ENCODE measurements at regions not wholly inside any gene's neighbourhood (a gene's known extent, or its start where the extent isn't known, plus 50 kb on each side); places are given as distances from the start of the nearest gene placed in this dataset.

- H3K4me1 Mint-ChIP-seq: peaks cover 4% of the 10 kb centered on the region; the same call in 1 of the 2 replicates
- H3K9me3 Mint-ChIP-seq: no peaks in the 10 kb centered on the region
- CTCF ChIA-PET: no interaction called here
- H3K27ac Mint-ChIP-seq: no peak overlapping the region
- DNase-seq (ENCODE audit: low spot score): no peak
- H3K36me3 Mint-ChIP-seq: no peaks in the 10 kb centered on the region
- no peak overlapping the region for H3K4me3 Mint-ChIP-seq
- TF ChIP-seq NFE2L1 (CRISPR knock-in tag; IDR thresholded peaks at IDR 0.05) (no peak), GRHL2 (CRISPR knock-in tag; IDR thresholded peaks at IDR 0.05; ENCODE audit: insufficient replicate concordance, severe bottlenecking) (no peak), MAX (CRISPR knock-in tag; IDR thresholded peaks at IDR 0.05) (no peak), ZNF219 (CRISPR knock-in tag; IDR thresholded peaks at IDR 0.05; ENCODE audit: borderline replicate concordance) (no peak), TEAD1 (CRISPR knock-in tag; IDR thresholded peaks at IDR 0.05) (no peak)
- POLR2A ChIA-PET: no interaction called here
- ATAC-seq: no peak
- H3K27me3 Mint-ChIP-seq (ENCODE audit: low read depth): no peaks in the 10 kb centered on the region
These were observed 855.2 kb upstream of the ADGRL3 start for GRCh38 chr4:60344908-60345307.

DNA sequence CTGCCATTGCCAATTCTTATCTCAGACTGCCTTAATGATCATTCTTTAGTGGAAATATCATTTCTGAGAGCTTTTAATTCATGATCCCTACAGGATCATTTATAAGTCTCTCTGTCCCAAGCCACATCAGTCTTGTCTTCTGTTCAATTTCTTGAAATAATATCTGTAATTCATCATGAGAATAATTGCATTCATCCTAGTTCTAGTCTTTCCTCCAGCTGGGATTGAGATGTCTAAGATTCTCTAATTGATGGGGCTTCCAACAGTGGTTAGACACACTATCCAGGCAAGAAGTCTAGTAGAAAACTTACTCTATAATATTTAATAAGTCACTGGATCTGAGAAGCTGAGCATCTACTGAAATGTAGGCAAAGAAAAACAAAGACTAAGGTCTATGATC lies 854.7 kb upstream of the ADGRL3 start:
- DNase-seq (ENCODE audit: low spot score) (no peak), ATAC-seq (no peak)
- POLR2A ChIA-PET: no interaction called here
- Mint-ChIP-seq H3K36me3 (no peaks in the 10 kb centered on the region), H3K4me3 (no peak overlapping the region), H3K27ac (no peak overlapping the region), H3K9me3 (no peaks in the 10 kb centered on the region), H3K4me1 (peaks cover 4% of the 10 kb centered on the region; the same call in 1 of the 2 replicates), H3K27me3 (ENCODE audit: low read depth) (no peaks in the 10 kb centered on the region)
- CTCF ChIA-PET: no interaction called here
- TF ChIP-seq JUN (CRISPR knock-in tag; IDR thresholded peaks at IDR 0.05) (no peak), FOXK1 (CRISPR knock-in tag; IDR thresholded peaks at IDR 0.05) (no peak), RELA (CRISPR knock-in tag; IDR thresholded peaks at IDR 0.05; ENCODE audit: borderline replicate concordance) (no peak), MYBL2 (CRISPR knock-in tag; IDR thresholded peaks at IDR 0.05) (no peak), ZNF396 (CRISPR knock-in tag; IDR thresholded peaks at IDR 0.05; ENCODE audit: borderline replicate concordance) (no peak), ESRRA (CRISPR knock-in tag; IDR thresholded peaks at IDR 0.05; ENCODE audit: borderline replicate concordance) (no peak), SMAD3 (CRISPR knock-in tag; IDR thresholded peaks at IDR 0.05; ENCODE audit: borderline replicate concordance) (no peak), TEAD4 (CRISPR knock-in tag; IDR thresholded peaks at IDR 0.05) (no peak), ZNF263 (CRISPR knock-in tag; IDR thresholded peaks at IDR 0.05; ENCODE audit: low read depth) (no peak), OVOL2 (CRISPR knock-in tag; IDR thresholded peaks at IDR 0.05; ENCODE audit: borderline replicate concordance) (no peak), ZNF219 (CRISPR knock-in tag; IDR thresholded peaks at IDR 0.05; ENCODE audit: borderline replicate concordance) (no peak)

GRCh38 chr4:60359746-60360367 lies 840.3 kb upstream of the ADGRL3 start:
- no peaks in the 10 kb centered on the region; the same call in 1 of the 2 replicates for H3K36me3 Mint-ChIP-seq
- no peak for ATAC-seq
- TF ChIP-seq AR (CRISPR knock-in tag; IDR thresholded peaks at IDR 0.05): no peak
- H3K27me3 Mint-ChIP-seq (ENCODE audit: low read depth): no peaks in the 10 kb centered on the region
- no peak for DNase-seq (ENCODE audit: low spot score)
- H3K4me1 Mint-ChIP-seq: peaks cover 3% of the 10 kb centered on the region
- H3K4me3 Mint-ChIP-seq: no peak overlapping the region
- ChIA-PET CTCF (no interaction called here), POLR2A (no interaction called here)
- no peak overlapping the region for H3K27ac Mint-ChIP-seq
- peaks cover 10% of the 10 kb centered on the region for H3K9me3 Mint-ChIP-seq

DNA sequence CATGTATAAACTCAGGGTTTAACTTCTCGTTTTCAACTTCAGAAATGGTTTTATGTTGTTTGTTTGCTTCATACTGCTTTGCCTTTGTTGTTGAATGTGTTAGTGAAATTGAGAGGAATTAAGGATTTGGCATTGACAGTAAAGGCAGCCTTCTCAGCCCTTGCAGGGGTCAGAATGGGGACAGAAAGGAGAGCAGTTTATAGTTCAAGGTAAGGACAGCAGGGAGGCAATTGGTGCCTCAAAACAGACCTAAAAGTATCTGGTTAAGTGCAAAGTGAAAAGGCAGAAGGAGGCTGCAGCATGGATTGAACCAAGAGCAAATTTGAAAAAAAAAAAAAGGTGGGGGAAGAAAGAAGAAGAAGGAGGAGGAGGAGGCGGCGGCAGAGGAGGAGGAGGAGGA lies 835.0 kb upstream of the ADGRL3 start:
- ATAC-seq (peak; percentile 85), DNase-seq (ENCODE audit: low spot score) (no peak)
- H3K9me3 Mint-ChIP-seq: no peaks in the 10 kb centered on the region
- no peaks in the 10 kb centered on the region for H3K36me3 Mint-ChIP-seq
- ChIA-PET POLR2A (no interaction called here), CTCF (no interaction called here)
- peak overlapping the region; percentile 40; the same call in 1 of the 2 replicates for H3K27ac Mint-ChIP-seq
- H3K4me1 Mint-ChIP-seq: peaks cover 19% of the 10 kb centered on the region
- H3K27me3 Mint-ChIP-seq (ENCODE audit: low read depth): no peaks in the 10 kb centered on the region
- H3K4me3 Mint-ChIP-seq: no peak overlapping the region
- TF ChIP-seq MLX (CRISPR knock-in tag; IDR thresholded peaks at IDR 0.05): no peak
- TF ChIP-seq FOXJ3 (CRISPR knock-in tag; IDR thresholded peaks at IDR 0.05; ENCODE audit: borderline replicate concordance): no peak
- no peak for TF ChIP-seq E2F5 (CRISPR knock-in tag; IDR thresholded peaks at IDR 0.05)
- no peak for TF ChIP-seq ATF6 (CRISPR knock-in tag; IDR thresholded peaks at IDR 0.05)
- no peak for TF ChIP-seq NFE2L1 (CRISPR knock-in tag; IDR thresholded peaks at IDR 0.05)
- no peak for TF ChIP-seq ATF3 (CRISPR knock-in tag; conservative IDR thresholded peaks at IDR 0.05)

All from WTC11 (cell line).